GM20000 (cell line): ENCODE measurements at regions not wholly inside any gene's neighbourhood (a gene's known extent, or its start where the extent isn't known, plus 50 kb on each side); places are given as distances from the start of the nearest gene placed in this dataset.

Experiments
- DNase-seq: peaks from one replicate; pipeline ENCODE4 v3.0.0; 2012; ENCODE audit warnings: low spot score
- CTCF ChIP-seq: IDR thresholded peaks from 2 replicates; pipeline ENCODE4 v1.5.1; 2012; ENCODE audit warnings: mild to moderate bottlenecking, control low read depth; ENCODE audit errors: extremely low read depth, missing control alignments

GRCh38 chr20:58069796-58070663, 158.4 kb downstream of the ANKRD60 start:
- DNase-seq: no peak
- no peak for TF ChIP-seq CTCF

DNA sequence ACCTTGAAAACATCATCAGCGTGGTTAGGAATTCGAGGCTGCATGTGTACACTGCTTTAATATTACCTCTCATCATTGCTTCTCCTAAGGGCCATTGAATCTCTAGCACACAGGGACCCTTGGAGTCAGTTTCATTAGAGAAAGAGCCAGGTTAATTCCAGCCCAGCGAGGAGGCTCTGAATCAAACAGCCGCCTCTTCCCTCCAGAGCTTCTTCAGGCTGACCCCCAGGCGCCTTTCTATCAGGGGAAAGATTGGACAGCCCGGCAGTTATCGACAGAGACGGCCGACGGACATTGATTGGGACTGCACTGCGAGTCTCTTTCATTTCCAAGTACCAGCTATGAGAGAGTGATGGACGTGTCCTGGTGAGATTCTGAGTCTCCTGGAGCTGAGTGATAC, 159.2 kb downstream of the ANKRD60 start:
- no peak for DNase-seq
- no peak for TF ChIP-seq CTCF

- TF ChIP-seq CTCF: no peak
- DNase-seq: no peak
These were observed 162.7 kb downstream of the ANKRD60 start for GRCh38 chr20:58065508-58066361.

GRCh38 chr20:58064411-58065010, 163.9 kb downstream of the ANKRD60 start:
- TF ChIP-seq CTCF: no peak
- DNase-seq: no peak

GRCh38 chr20:58059260-58059544, 169.3 kb downstream of the ANKRD60 start:
- TF ChIP-seq CTCF: no peak
- DNase-seq: no peak

DNA sequence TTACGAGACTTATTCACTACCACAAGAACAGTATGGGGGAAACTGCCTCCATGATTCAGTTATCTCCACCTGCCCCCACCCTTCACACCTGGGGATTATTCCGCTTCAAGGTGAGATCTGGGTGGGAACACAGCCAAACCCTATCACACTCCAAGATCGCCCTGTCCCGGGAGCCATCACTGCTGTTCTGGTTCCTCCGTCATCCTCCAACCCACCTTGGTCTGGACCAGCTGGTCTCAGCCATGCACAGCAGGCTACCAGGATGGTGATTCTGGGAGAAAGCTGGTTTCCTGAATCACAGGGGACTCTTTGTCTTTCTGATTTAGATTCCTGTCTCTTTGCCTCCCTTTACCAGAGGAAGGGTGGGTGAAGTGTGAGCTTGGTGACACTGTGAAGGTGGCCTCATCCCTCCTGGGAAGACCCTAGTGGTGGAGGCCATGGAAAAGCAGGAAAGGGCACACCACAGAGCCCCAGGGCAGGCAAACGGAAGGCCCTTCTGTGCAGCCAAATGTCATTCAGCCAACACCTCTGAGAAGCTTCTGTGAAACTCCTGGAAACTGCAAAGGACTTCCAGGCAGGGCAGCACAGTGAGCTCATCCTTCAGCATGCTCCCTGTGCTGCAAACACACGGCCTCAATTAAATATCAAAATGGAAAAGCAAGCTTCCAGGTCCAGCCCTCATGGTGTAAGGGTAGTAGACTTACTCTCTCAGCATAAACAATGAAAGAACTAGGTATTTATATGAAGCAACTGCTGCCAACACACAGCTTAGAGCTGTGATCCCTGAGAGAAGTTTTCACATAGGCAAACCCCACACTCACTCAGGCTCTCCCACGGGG, 169.8 kb downstream of the ANKRD60 start:
- TF ChIP-seq CTCF: no peak
- DNase-seq: no peak
